ENCODE measurements at regions not wholly inside any gene's neighbourhood (a gene's known extent, or its start where the extent isn't known, plus 50 kb on each side); places are given as distances from the start of the nearest gene placed in this dataset.

GRCh38 chr3:102163039-102163817 is 271.6 kb upstream of the ZPLD1 start (continued):
- TF ChIP-seq ZNF843 (tag by site-specific recombination; IDR thresholded peaks at IDR 0.05) (peak; percentile 90), ZNF175 (tag by site-specific recombination; IDR thresholded peaks at IDR 0.05) (no peak), ZNF629 (tag by site-specific recombination; IDR thresholded peaks at IDR 0.05) (peak; percentile 71)
- TF ChIP-seq, protein P1, sequence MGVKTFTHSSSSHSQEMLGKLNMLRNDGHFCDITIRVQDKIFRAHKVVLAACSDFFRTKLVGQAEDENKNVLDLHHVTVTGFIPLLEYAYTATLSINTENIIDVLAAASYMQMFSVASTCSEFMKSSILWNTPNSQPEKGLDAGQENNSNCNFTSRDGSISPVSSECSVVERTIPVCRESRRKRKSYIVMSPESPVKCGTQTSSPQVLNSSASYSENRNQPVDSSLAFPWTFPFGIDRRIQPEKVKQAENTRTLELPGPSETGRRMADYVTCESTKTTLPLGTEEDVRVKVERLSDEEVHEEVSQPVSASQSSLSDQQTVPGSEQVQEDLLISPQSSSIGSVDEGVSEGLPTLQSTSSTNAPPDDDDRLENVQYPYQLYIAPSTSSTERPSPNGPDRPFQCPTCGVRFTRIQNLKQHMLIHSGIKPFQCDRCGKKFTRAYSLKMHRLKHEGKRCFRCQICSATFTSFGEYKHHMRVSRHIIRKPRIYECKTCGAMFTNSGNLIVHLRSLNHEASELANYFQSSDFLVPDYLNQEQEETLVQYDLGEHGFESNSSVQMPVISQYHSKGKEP (tag by site-specific recombination; IDR thresholded peaks at IDR 0.05): 0 out of 2 replicates have a peak, but pooled peaks have one; percentile 34
- TF ChIP-seq, protein P2, sequence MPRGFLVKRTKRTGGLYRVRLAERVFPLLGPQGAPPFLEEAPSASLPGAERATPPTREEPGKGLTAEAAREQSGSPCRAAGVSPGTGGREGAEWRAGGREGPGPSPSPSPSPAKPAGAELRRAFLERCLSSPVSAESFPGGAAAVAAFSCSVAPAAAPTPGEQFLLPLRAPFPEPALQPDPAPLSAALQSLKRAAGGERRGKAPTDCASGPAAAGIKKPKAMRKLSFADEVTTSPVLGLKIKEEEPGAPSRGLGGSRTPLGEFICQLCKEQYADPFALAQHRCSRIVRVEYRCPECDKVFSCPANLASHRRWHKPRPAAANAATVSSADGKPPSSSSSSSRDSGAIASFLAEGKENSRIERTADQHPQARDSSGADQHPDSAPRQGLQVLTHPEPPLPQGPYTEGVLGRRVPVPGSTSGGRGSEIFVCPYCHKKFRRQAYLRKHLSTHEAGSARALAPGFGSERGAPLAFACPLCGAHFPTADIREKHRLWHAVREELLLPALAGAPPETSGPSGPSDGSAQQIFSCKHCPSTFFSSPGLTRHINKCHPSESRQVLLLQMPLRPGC (tag by site-specific recombination; IDR thresholded peaks at IDR 0.05): 0 out of 2 replicates have a peak, but pooled peaks have one; percentile 38

DNA sequence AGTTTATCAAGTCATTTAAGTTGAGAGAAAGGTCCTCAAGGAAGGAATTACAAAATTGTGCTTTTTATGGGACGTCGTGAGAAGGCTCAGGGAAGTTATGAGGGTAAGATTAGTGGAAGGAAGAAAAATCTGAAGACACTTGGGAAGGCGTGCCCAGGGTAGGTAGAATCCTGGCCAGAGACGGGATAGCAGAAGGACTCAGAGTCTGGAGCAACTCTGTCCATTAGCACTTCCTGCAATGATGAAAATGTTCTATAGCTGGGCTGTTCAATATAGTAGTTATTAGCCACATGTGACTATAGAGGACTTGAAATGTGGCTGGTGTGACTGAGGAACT is 271.0 kb upstream of the ZPLD1 start:
- Histone ChIP-seq H3K27ac (ENCODE audit: extremely low read depth, low read depth, low read length) (peak overlapping the region; percentile 78), H3K36me3 (ENCODE audit: control insufficient read depth in 2 of 2, insufficient read depth in 1 of 2, low read length in 2 of 2) (no peaks in the 10 kb centered on the region), H3K4me1 (ENCODE audit: control insufficient read depth, insufficient read depth, low read length) (peaks cover 10% of the 10 kb centered on the region), H3K9me3 (ENCODE audit: control insufficient read depth, insufficient read depth, low read depth, low read length) (no peaks in the 10 kb centered on the region), H3K4me3 (ENCODE audit: low read depth, low read length) (no peak overlapping the region)
- ChIA-PET POLR2A (interaction anchor here (1.6 kb wide), 1 partner anchor 314 kb away, joined by 5 read pairs; the partner anchor contains the start of gene NFKBIZ), CTCF (interaction anchor here (0.9 kb wide), 1 partner anchor 61 kb away, joined by 4 read pairs; no protein-coding TSS in a partner anchor)
- no peak for TF ChIP-seq ZBTB10 (tag by site-specific recombination; IDR thresholded peaks at IDR 0.05)
- TF ChIP-seq ZNF391 (tag by site-specific recombination; IDR thresholded peaks at IDR 0.05; ENCODE audit: borderline replicate concordance, low read depth): no peak
- no peak for TF ChIP-seq GLIS2 (tag by site-specific recombination; IDR thresholded peaks at IDR 0.05)
- no peak for TF ChIP-seq SCRT2 (tag by site-specific recombination; IDR thresholded peaks at IDR 0.05)
- no peak for TF ChIP-seq ZNF214 (tag by site-specific recombination; IDR thresholded peaks at IDR 0.05; ENCODE audit: borderline replicate concordance)
- TF ChIP-seq, protein P3, sequence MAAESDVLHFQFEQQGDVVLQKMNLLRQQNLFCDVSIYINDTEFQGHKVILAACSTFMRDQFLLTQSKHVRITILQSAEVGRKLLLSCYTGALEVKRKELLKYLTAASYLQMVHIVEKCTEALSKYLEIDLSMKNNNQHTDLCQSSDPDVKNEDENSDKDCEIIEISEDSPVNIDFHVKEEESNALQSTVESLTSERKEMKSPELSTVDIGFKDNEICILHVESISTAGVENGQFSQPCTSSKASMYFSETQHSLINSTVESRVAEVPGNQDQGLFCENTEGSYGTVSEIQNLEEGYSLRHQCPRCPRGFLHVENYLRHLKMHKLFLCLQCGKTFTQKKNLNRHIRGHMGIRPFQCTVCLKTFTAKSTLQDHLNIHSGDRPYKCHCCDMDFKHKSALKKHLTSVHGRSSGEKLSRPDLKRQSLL (tag by site-specific recombination; IDR thresholded peaks at IDR 0.05): no peak
- TF ChIP-seq, protein P2 (tag by site-specific recombination; IDR thresholded peaks at IDR 0.05): no peak
- no peak for TF ChIP-seq ZNF830 (tag by site-specific recombination; IDR thresholded peaks at IDR 0.05; ENCODE audit: low read depth)
- no peak for TF ChIP-seq ZNF423 (tag by site-specific recombination; IDR thresholded peaks at IDR 0.05)
- TF ChIP-seq OSR2 (tag by site-specific recombination; IDR thresholded peaks at IDR 0.05): no peak
- TF ChIP-seq, protein P4, sequence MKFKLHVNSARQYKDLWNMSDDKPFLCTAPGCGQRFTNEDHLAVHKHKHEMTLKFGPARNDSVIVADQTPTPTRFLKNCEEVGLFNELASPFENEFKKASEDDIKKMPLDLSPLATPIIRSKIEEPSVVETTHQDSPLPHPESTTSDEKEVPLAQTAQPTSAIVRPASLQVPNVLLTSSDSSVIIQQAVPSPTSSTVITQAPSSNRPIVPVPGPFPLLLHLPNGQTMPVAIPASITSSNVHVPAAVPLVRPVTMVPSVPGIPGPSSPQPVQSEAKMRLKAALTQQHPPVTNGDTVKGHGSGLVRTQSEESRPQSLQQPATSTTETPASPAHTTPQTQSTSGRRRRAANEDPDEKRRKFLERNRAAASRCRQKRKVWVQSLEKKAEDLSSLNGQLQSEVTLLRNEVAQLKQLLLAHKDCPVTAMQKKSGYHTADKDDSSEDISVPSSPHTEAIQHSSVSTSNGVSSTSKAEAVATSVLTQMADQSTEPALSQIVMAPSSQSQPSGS (tag by site-specific recombination; IDR thresholded peaks at IDR 0.05; ENCODE audit: low read depth): no peak

All from HEK293 (cell line).